SJSA1 (cell line): ENCODE measurements at regions not wholly inside any gene's neighbourhood (a gene's known extent, or its start where the extent isn't known, plus 50 kb on each side); places are given as distances from the start of the nearest gene placed in this dataset.
A peak's percentile ranks its signal among the peaks of the same experiment; 100 is the strongest.
"Not testable (repeated sequence)": the region's sequence is repeated elsewhere in the genome, so short reads cannot be mapped to it uniquely, and the experiment has no call there.

Source experiments
- DNase-seq, 2 experiments: peaks; one replicate each; pipeline ENCODE4 v3.0.0-alpha.2; 2015 to 2020; ENCODE audit warnings: low spot score in 2 of 2, low read depth in 1 of 2
- H3K27ac ChIP-seq: fragments of 250-450 bp; sonication (Bioruptor Pico); 2 replicates; pipeline ENCODE4 v1.5.1; 2020; ENCODE audit warnings: mild to moderate bottlenecking, moderate library complexity
- H3K27me3 ChIP-seq: fragments of 250-450 bp; sonication (Bioruptor Pico); replicated peaks from 2 replicates; pipeline ENCODE4 v1.5.1; 2020; ENCODE audit warnings: mild to moderate bottlenecking, moderate library complexity
- H3K36me3 ChIP-seq: fragments of 250-450 bp; sonication (Bioruptor Pico); 2 replicates; pipeline ENCODE4 v1.5.1; 2020; ENCODE audit warnings: mild to moderate bottlenecking
- H3K4me1 ChIP-seq: fragments of 250-450 bp; sonication (Bioruptor Pico); replicated peaks from 2 replicates; pipeline ENCODE4 v1.6.1; 2021; ENCODE audit warnings: mild to moderate bottlenecking
- H3K4me3 ChIP-seq: fragments of 250-450 bp; sonication (Bioruptor Pico); 2 replicates; pipeline ENCODE4 v1.5.1; 2020; ENCODE audit warnings: mild to moderate bottlenecking
- H3K9me3 ChIP-seq: fragments of 250-450 bp; sonication (Bioruptor Pico); replicated peaks from 2 replicates; pipeline ENCODE4 v1.5.1; 2020; ENCODE audit warnings: mild to moderate bottlenecking

- Histone ChIP-seq H3K36me3 (no peaks in the 10 kb centered on the region), H3K4me1 (peaks cover 16% of the 10 kb centered on the region), H3K4me3 (no peak overlapping the region), H3K27me3 (no peaks in the 10 kb centered on the region), H3K27ac (no peak overlapping the region), H3K9me3 (no peaks in the 10 kb centered on the region)
- DNase-seq, result no peak
These were observed 104.3 kb upstream of the RNU6-1 start for GRCh38 chr15:67944010-67944641.

GRCh38 chr15:67945131-67945530 lies 105.3 kb upstream of the RNU6-1 start:
- H3K36me3 ChIP-seq, result no peaks in the 10 kb centered on the region
- no peaks in the 10 kb centered on the region for H3K27me3 ChIP-seq
- no peak for DNase-seq
- H3K4me3 ChIP-seq, result no peak overlapping the region
- H3K27ac ChIP-seq, result no peak overlapping the region
- H3K9me3 ChIP-seq, result no peaks in the 10 kb centered on the region
- peaks cover 16% of the 10 kb centered on the region for H3K4me1 ChIP-seq

- peak overlapping the region; percentile 13; the same call in 1 of the 2 replicates for H3K27ac ChIP-seq
- H3K36me3 ChIP-seq, result no peaks in the 10 kb centered on the region
- H3K4me3 ChIP-seq, result no peak overlapping the region
- peak; percentile 75 to 80 for DNase-seq
- H3K4me1 ChIP-seq, result peaks cover 16% of the 10 kb centered on the region
- no peaks in the 10 kb centered on the region for H3K27me3 ChIP-seq
- H3K9me3 ChIP-seq, result no peaks in the 10 kb centered on the region
These were observed 106.3 kb upstream of the RNU6-1 start for GRCh38 chr15:67945951-67946700.

GRCh38 chr15:67946701-67947100 lies 106.9 kb upstream of the RNU6-1 start:
- peaks cover 12% of the 10 kb centered on the region for H3K4me1 ChIP-seq
- no peaks in the 10 kb centered on the region for H3K36me3 ChIP-seq
- H3K27ac ChIP-seq, result no peak overlapping the region
- no peak for DNase-seq
- no peaks in the 10 kb centered on the region for H3K27me3 ChIP-seq
- no peak overlapping the region for H3K4me3 ChIP-seq
- no peaks in the 10 kb centered on the region for H3K9me3 ChIP-seq

- no peak overlapping the region for H3K4me3 ChIP-seq
- no peaks in the 10 kb centered on the region for H3K36me3 ChIP-seq
- no peaks in the 10 kb centered on the region for H3K9me3 ChIP-seq
- H3K27ac ChIP-seq, result no peak overlapping the region
- peaks cover 12% of the 10 kb centered on the region for H3K4me1 ChIP-seq
- no peaks in the 10 kb centered on the region for H3K27me3 ChIP-seq
- no peak for DNase-seq
These were observed 106.7 kb upstream of the PIAS1 start for GRCh38 chr15:67947254-67948039.

GRCh38 chr15:67948215-67948614 lies 105.9 kb upstream of the PIAS1 start:
- no peaks in the 10 kb centered on the region for H3K36me3 ChIP-seq
- H3K4me3 ChIP-seq, result no peak overlapping the region
- no peaks in the 10 kb centered on the region for H3K9me3 ChIP-seq
- peaks cover 12% of the 10 kb centered on the region for H3K4me1 ChIP-seq
- no peaks in the 10 kb centered on the region for H3K27me3 ChIP-seq
- no peak overlapping the region for H3K27ac ChIP-seq
- no peak for DNase-seq

GRCh38 chr15:67951187-67951586 lies 102.9 kb upstream of the PIAS1 start:
- H3K9me3 ChIP-seq, H3K4me3 ChIP-seq, H3K27ac ChIP-seq, H3K4me1 ChIP-seq, DNase-seq, H3K36me3 ChIP-seq, H3K27me3 ChIP-seq: not testable (repeated sequence)

- Histone ChIP-seq H3K4me1 (no peaks in the 10 kb centered on the region), H3K4me3 (no peak overlapping the region), H3K36me3 (no peaks in the 10 kb centered on the region), H3K27me3 (no peaks in the 10 kb centered on the region), H3K27ac (no peak overlapping the region), H3K9me3 (no peaks in the 10 kb centered on the region)
- DNase-seq, result no peak
These were observed 100.8 kb upstream of the PIAS1 start for GRCh38 chr15:67953299-67953698.

- no peaks in the 10 kb centered on the region for H3K4me1 ChIP-seq
- H3K27me3 ChIP-seq, result no peaks in the 10 kb centered on the region
- no peaks in the 10 kb centered on the region for H3K36me3 ChIP-seq
- no peaks in the 10 kb centered on the region; the same call in 1 of the 2 replicates for H3K9me3 ChIP-seq
- H3K27ac ChIP-seq, result no peak overlapping the region
- no peak for DNase-seq
- H3K4me3 ChIP-seq, result no peak overlapping the region
These were observed 98.9 kb upstream of the PIAS1 start for GRCh38 chr15:67955252-67955651.

- Histone ChIP-seq H3K4me3 (no peak overlapping the region), H3K9me3 (no peaks in the 10 kb centered on the region; the same call in 1 of the 2 replicates), H3K27me3 (no peaks in the 10 kb centered on the region), H3K27ac (no peak overlapping the region), H3K4me1 (no peaks in the 10 kb centered on the region), H3K36me3 (no peaks in the 10 kb centered on the region)
- no peak for DNase-seq
These were observed 96.5 kb upstream of the PIAS1 start for GRCh38 chr15:67957435-67958132.

GRCh38 chr15:67967871-67968431 lies 86.2 kb upstream of the PIAS1 start:
- peak; percentile 64 to 78 for DNase-seq
- no peaks in the 10 kb centered on the region for H3K9me3 ChIP-seq
- no peaks in the 10 kb centered on the region for H3K27me3 ChIP-seq
- peak overlapping the region; percentile 24 for H3K4me3 ChIP-seq
- H3K4me1 ChIP-seq, result peaks cover 13% of the 10 kb centered on the region
- H3K36me3 ChIP-seq, result no peaks in the 10 kb centered on the region
- H3K27ac ChIP-seq, result no peak overlapping the region

- no peaks in the 10 kb centered on the region for H3K9me3 ChIP-seq
- H3K27ac ChIP-seq, result no peak overlapping the region
- DNase-seq, result no peak
- H3K36me3 ChIP-seq, result no peaks in the 10 kb centered on the region
- H3K4me1 ChIP-seq, result peaks cover 13% of the 10 kb centered on the region
- no peaks in the 10 kb centered on the region for H3K27me3 ChIP-seq
- no peak overlapping the region; the same call in 1 of the 2 replicates for H3K4me3 ChIP-seq
These were observed 85.6 kb upstream of the PIAS1 start for GRCh38 chr15:67968564-67968963.

- H3K4me1 ChIP-seq, result peaks cover 13% of the 10 kb centered on the region
- no peaks in the 10 kb centered on the region for H3K27me3 ChIP-seq
- no peaks in the 10 kb centered on the region for H3K36me3 ChIP-seq
- H3K9me3 ChIP-seq, result no peaks in the 10 kb centered on the region
- H3K27ac ChIP-seq, result no peak overlapping the region
- no peak overlapping the region for H3K4me3 ChIP-seq
- no peak for DNase-seq
These were observed 85.1 kb upstream of the PIAS1 start for GRCh38 chr15:67968966-67969365.
